GM18498 (cell line): ENCODE measurements at regions not wholly inside any gene's neighbourhood (a gene's known extent, or its start where the extent isn't known, plus 50 kb on each side); places are given as distances from the start of the nearest gene placed in this dataset.

Source experiments
- ATAC-seq: cut with Tn5 transposase; IDR thresholded peaks from one replicate; pipeline ENCODE4 v1.9.1; 2021; ENCODE audit warnings: mild to moderate bottlenecking, moderate library complexity; ENCODE audit not compliant: unreplicated experiment

GRCh38 chr14:39851202-39851601, 419.0 kb upstream of the FBXO33 start:
- ATAC-seq = no peak

GRCh38 chr14:39847852-39848251, 415.6 kb upstream of the FBXO33 start:
- ATAC-seq = no peak

- ATAC-seq = no peak
These were observed 415.0 kb upstream of the FBXO33 start for GRCh38 chr14:39847194-39847593.

- ATAC-seq = no peak
These were observed 411.6 kb upstream of the FBXO33 start for GRCh38 chr14:39843881-39844280.

GRCh38 chr14:39841088-39841487, 408.9 kb upstream of the FBXO33 start:
- peak; percentile 65 for ATAC-seq

GRCh38 chr14:39827901-39828655, 395.8 kb upstream of the FBXO33 start:
- peak; percentile 98 for ATAC-seq

GRCh38 chr14:39812532-39813320, 380.5 kb upstream of the FBXO33 start:
- no peak for ATAC-seq

- ATAC-seq = no peak
These were observed 375.0 kb upstream of the FBXO33 start for GRCh38 chr14:39807271-39807670.

GRCh38 chr14:39784461-39784860, 352.2 kb upstream of the FBXO33 start:
- ATAC-seq = no peak

GRCh38 chr14:39781466-39781865, 349.2 kb upstream of the FBXO33 start:
- ATAC-seq = no peak

- ATAC-seq = no peak
These were observed 341.3 kb upstream of the FBXO33 start for GRCh38 chr14:39773387-39774126.

- ATAC-seq = no peak
These were observed 340.4 kb upstream of the FBXO33 start for GRCh38 chr14:39772627-39773026.

GRCh38 chr14:39768589-39768988, 336.4 kb upstream of the FBXO33 start:
- ATAC-seq = no peak

GRCh38 chr14:39766397-39767000, 334.3 kb upstream of the FBXO33 start:
- ATAC-seq = no peak

GRCh38 chr14:39765676-39766075, 333.4 kb upstream of the FBXO33 start:
- ATAC-seq = no peak

- peak; percentile 46 for ATAC-seq
These were observed 331.2 kb upstream of the FBXO33 start for GRCh38 chr14:39763402-39763890.

GRCh38 chr14:39762576-39763401, 330.6 kb upstream of the FBXO33 start:
- peak; percentile 61 for ATAC-seq

- ATAC-seq = no peak
These were observed 323.1 kb upstream of the FBXO33 start for GRCh38 chr14:39755269-39755878.

GRCh38 chr14:39740454-39740853, 308.2 kb upstream of the FBXO33 start:
- no peak for ATAC-seq

GRCh38 chr14:39739796-39740195, 307.6 kb upstream of the FBXO33 start:
- no peak for ATAC-seq
